Caki2 (cell line): ENCODE measurements at regions not wholly inside any gene's neighbourhood (a gene's known extent, or its start where the extent isn't known, plus 50 kb on each side); places are given as distances from the start of the nearest gene placed in this dataset.

Experiments used
- DNase-seq: peaks from one replicate; pipeline ENCODE4 v3.0.0-alpha.2; 2015; ENCODE audit warnings: low read depth
- in situ Hi-C: cut with HindIII; loops from 2 replicates; pipeline ENCODE4 v1.10.0; 2016; ENCODE audit warnings: low sequenced_read_pairs, low pct_unique_long_range_greater_than_20kb, mixed read lengths

DNA sequence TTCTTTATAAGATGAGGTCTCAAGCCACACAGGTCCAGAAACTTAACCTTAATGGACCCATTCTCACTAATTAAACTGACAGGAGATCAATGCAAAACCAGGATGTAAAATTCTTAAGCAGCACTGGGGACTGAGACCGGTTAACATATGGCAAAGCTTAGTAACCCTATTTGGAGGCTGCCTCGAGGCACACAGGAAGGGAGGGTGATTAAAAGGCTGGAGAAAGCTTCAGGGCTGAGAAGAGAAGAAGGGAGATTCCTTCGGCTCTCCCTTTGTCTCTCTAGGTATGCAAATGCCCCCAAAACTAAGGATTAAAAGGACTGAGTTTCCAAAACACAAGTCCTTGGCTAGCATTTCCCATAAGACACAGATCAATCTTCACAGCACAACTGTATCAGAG lies 120.8 kb upstream of the DSCAM start:
- no peak for DNase-seq
- in situ Hi-C loops, result no loop called here

DNA sequence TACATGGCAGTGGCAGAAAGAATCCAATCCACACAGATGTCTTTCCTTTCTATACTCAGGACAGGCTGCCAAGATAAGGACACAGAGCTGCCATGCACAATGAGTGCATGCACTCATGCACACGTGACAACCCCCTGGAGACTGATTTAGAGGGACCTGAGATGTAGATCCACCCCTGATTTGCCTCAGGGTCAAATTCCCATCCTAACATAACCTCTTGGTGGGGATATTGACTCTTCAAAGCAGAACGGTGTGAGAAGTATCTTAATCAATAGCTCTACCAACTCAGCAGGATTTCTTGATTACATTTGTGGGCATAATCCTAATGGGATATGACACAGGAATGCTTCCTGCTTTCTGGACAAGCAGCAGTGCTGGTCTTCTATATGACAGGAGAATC lies 125.2 kb upstream of the DSCAM start:
- in situ Hi-C loops, result no loop called here
- no peak for DNase-seq

DNA sequence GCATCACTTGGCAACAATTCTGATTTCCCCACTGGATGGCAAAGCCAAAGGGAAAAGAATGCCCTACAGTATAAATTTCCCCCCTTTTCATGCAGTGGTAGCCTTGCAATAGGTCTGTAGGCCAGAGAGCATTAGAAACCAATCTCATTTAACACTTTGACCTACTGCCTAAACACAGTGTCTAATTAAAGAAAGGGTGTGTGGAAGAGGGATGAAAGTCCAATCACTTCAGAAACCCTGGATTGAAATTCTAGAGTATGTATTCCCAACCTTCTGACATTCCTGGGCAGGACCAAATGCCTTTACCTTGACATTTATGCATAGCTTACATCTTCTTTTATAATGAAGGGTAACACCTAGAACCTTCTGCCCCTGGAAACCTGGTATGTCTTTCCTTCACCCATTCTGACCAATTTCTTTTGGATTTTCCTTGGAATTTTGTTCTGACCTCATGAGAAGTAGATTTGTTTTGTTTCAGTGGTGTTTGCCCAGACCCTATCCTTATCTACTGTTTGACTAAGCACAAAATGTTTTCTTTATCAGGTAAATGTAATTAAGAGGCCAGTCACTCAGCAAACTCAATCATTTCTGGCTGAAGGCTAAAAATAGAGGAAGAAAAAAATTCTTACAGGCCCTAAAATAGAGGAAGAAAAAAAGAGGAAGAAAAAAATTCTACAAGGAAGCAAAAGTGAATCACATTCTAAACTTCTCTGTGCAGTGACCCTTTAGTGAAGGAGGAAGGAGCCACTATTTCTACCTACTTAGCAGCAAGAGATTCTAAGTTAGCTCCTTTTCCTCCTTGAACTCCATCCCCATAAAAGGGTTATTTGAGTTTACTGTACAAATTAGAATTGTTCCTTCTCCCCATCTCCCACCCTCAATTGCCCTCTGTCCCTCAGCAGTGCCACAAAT lies 129.5 kb upstream of the DSCAM start:
- in situ Hi-C loops, result no loop called here
- no peak for DNase-seq

DNA sequence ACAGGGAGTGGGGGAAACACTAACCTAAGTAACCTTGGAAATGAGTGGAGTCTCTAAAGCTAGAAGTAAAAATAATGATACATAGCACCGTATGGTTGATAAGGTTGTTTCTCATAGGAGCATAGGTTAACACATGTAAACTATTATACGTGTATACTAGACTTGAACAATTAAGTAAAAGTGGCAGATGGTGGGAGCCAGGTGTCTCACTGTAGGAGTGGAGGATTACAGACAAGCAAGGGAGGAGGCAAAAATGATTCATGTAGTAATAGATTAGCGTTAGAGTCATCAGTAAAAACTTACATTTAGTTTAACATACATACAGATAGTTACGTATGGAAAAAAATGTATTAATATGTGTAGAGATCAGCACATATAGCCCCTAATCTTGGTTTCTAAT lies 138.4 kb upstream of the DSCAM start:
- DNase-seq, result no peak
- in situ Hi-C loops, result no loop called here

DNA sequence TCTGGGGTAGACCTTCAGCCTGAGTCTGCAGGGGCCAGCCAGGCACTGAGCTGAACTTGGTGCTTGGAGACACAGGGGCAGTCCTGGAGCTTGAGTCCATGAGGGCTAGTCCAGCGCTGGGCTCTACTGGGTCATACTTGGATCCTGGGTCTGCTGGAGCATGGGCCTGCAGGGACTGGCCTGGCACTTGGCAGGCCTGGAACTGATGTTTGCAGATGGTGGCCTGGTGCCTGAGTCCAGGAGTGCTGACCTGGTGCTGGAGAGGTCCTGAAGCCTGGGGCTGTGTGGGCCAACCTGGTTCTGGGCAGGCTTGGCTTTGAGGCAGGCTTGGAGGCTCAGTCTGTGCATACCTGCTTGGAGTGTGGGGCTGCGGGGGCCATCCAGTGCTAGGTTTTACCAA lies 143.4 kb upstream of the DSCAM start:
- in situ Hi-C loops, result no loop called here
- DNase-seq, result no peak

DNA sequence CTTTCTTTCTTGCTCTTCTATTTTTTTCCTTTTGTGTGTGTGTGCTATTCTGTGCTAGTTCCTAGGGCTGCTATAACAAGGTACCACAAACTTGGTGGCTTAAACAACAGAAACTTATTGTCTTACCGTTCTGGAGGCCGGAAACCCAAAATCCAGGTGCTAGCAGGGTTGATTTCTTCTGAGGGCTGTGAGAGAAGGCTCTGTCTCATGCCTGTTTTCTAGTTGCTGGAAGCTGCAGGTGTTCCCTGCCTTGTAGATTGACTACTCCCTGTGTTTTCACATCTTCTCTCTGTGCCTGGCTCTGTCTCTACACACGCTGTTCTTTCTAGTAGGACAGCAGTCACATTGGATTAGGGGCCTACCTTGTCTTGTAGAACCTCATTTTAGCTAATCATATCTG lies 150.9 kb upstream of the DSCAM start:
- DNase-seq, result no peak
- in situ Hi-C loops, result no loop called here

DNA sequence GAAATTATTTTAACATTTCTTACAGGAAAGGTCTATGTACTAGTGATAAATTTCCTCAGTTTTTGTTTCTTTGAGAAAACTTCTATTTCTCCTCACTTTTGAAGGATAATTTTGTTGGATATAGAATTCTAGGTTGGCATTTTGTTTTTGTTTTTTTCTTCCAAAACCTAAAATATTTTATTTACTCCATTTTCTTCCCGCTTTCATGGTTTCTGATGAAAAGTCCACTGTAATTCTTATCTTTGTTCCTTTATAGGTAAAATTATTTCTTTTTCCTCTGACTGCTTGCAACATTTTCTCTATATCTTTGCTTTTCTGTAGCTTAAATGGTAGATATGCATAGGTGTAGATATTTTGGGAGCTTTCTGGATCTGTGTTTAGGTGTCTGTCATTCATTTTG lies 153.9 kb upstream of the DSCAM start:
- in situ Hi-C loops, result no loop called here
- no peak for DNase-seq

DNA sequence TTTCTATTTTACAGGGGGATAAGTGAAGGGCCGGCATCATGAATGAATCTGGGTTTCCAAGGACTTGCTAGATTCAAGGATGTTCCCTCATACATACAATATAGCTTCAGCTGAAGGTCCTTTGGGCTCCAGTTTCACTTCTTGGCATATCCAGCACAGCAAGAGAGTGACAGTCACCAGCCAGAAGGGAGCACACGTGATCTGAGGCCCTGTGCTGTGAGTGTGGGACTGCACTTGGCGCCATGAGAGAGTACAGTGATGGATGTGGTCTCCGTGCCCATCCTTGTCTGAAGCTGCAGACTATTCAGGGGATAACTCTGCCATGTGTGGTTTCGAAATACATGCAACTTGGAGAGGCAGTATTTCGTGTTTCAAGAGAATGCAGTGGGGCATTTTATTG lies 159.7 kb upstream of the DSCAM start:
- in situ Hi-C loops, result no loop called here
- no peak for DNase-seq

DNA sequence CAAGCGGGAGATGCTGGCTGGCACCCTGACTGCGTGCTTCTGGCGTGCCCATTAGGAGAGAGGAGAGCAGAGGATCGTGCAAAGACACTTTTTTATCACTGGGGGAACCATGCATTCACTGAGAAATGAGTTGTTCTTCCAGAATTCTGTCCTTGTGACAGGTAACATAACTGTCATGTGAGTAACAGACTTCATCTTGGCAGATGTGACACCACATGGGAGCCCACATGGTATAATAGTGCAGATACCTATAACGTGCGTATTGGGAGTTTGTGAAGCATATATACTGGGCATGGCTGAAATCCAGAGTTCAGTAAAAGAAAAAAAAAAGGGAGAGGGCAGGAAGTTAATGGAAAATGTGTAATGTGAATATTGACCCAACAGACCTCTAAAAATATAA lies 159.6 kb upstream of the BACE2 start:
- in situ Hi-C loops, result no loop called here
- DNase-seq, result no peak

DNA sequence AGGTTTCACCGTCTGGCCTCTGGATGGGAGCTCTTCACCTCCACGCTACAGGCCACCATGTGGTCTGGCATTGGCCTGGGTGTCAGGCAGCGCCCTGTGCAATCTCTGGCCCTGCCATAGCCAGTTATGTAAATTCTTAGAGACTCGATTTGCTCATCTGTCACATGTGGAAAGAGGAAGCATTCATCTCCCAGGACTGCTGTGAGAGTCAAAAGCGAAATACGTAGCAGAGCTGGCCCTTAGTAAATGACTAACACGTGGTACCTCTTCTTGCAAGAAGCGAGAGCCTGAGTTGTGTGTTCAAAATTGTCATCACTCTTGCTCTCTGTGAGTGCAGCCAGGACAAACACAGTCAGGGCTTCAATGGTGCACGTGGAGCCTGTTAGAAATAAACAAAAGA lies 159.0 kb upstream of the BACE2 start:
- no peak for DNase-seq
- in situ Hi-C loops, result no loop called here

DNA sequence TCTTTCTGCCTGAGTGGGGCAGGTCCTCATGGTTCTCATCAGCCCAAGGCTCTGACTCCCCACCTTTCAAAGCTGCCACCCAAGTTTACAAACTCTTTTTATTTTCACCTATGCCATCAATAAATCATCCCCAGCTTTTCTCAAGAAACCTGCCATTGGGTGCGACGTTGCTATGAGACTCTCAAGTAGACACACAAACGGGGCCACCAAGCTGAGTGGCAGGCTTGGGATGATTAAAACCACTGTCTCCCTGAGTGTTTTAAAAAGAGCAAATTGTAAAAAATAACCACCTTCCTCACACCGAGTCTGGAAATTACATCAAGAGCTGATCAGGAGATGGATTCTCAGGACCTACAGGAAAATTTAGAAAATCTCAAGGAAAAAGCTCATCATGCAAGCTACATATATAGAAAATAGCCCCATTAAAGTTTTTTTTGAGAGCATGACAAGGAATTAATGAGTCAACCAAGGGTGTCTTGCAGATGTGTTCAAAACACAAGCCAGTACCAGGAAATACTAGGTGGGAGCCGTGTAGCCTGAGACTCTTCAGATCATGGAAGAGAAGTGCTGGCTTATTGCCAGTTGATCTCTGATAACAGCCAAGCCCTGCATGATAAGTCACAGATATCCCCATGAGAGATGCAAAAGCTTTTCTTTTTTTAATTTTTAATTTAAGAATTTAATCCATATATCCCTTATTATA lies 158.4 kb upstream of the BACE2 start:
- in situ Hi-C loops, result no loop called here
- no peak for DNase-seq

DNA sequence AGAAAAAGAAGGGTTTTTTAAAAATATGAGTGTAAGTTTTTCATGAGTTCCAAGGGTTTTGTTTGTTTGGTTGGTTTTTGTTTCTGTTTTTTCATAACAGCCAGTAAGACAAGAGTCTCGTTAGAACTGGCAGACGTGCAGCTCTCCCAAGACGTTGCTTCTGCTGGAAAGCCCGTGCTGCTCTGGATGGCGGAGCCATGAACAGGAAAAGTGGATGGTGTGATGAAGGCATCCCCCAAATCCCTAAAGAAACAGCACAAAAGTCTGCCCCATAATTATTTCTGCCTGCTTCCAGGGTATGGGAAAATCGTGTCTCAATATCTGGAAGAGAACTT lies 157.9 kb upstream of the BACE2 start:
- no peak for DNase-seq
- in situ Hi-C loops, result no loop called here

DNA sequence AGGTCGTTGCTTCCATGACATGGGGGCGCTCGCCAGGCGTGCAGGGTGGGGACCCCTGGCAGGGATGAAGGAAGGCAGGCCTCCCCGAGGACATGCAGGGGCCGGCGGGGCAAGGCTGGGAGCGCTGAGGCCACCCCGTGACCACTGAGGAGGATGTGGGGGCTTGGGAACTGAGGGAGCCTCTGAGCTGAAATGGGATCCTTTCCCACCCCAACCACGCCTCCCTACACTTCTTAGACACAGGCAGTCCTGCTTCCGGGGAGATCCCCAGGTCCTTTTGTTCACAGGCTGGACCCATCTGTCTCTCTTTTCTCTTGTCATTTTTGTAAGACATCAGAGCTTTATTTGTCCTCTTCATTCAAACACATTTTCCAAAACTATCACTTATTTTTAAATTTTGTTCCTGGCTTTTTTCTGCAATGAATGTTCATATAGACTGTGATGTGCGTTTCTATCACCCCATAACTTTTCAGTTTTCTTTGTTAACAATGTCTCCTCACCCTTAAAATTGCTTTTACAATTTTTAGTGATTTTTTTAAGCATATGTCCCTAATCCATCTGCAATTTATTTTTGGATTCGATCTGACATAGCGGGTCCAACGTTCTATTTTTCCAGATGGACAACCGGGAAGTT lies 156.7 kb upstream of the BACE2 start:
- in situ Hi-C loops, result no loop called here
- DNase-seq, result no peak

DNA sequence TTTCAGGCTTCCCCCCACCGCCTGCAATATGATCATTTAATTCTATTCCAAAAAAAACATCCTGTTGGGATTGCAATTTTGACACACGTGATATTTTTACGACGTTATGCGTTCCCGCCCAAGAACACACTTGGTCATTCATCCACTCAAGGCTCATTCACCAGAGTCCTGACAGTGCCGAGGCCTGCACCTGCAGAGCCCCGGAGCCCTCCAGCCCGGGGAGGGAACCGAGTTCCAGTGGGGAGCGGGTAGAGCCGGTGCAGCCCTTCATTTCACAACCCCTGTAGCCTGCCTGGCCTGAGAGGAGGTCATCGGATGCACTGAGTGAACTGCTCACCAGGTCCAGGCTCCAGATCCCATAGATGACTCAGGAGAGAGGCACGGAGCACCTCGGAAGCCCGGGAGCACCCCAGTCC lies 156.0 kb upstream of the BACE2 start:
- in situ Hi-C loops, result no loop called here
- no peak for DNase-seq

DNA sequence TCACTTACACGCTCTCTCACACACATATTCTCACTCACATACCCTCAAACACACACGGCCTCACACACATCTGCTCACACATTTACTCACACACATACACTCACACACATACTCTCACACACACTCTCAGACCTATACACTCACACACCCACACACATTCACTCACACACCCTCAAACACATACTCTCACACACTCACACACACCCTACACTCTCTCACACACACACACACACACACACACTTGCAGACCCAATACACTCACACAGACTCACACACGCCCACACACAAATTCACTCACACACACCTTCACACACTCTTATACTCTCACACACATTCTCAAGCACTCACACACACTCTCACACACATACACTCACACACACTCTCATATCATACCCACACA lies 155.5 kb upstream of the BACE2 start:
- in situ Hi-C loops, result no loop called here
- no peak for DNase-seq

DNA sequence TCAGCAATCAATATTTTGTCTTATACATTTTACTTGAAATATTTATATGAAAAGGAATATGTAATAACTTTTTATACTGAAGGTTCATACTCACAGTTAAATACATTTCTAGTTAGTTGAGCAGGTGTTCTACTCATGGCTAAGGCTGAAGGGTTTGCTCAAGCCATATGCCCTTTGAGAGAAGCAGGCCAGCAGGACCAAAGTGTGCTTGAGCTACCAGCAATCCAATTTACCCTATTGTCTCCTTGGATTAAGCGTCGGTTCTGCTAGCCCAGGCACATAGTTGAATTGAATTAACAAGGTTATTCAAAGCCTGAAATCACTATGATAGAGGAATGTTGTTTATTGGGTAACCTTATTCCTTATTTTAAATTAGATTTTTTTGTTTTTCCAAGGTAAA lies 151.5 kb upstream of the BACE2 start:
- DNase-seq, result no peak
- in situ Hi-C loops, result no loop called here

DNA sequence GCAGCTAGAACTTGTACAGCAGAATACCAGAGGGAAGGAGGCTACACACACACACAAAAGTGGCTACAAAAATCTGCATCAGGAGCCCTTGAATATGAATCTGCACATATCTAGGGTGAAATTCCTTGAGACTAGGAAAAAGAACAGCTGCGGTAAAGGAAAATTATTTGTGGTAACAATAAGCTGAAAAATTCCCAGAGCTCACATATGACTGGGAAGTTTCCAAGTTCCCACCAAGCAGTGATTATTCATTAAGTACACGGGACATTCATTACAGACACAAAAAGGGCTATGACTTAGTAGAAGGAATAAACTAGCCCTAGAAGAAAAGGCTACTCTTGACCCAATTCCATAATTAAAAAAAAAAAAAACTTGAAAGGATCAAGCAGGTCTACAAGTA lies 149.5 kb upstream of the BACE2 start:
- DNase-seq, result no peak
- in situ Hi-C loops, result no loop called here

DNA sequence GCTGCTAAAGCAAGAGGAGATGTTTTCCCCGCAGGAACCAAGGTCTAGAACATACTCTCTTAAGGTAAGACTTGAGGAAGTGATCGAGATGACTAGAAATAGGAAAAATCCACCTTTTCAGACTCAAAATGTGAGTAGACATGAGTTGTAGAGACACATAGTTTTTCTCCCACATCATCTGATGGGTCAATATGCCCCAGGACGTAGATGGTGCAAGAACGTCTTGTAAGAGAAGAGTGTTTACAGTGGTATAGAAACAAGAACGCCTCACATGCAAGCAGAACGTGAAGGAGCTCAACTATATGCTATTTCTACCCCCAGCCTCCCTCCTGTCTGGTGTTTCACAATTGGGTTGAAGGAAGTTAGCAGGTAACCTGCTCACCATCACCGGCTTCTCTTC lies 144.0 kb upstream of the BACE2 start:
- in situ Hi-C loops, result no loop called here
- DNase-seq, result no peak

DNA sequence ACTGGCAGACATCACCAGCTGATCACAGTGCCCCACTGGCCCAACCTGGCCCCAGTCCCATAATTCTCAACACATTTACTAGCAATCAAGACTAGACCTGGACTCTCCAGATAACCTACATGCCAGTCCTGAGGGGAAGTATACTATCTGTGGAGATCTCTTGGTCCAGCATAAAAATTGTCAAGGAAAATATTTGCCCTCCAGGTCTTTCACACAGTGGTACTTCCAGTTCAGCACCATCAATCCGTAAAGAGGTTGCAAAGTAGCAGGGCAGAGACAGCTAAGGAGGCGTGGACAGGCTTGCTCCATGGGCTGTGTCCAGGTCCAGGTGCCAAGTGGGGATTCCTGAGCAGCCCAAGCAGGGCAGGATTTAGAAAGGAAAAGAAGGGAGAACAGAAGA lies 143.6 kb upstream of the BACE2 start:
- in situ Hi-C loops, result no loop called here
- no peak for DNase-seq
